CD14-positive monocyte (primary cell): ENCODE measurements at regions not wholly inside any gene's neighbourhood (a gene's known extent, or its start where the extent isn't known, plus 50 kb on each side); places are given as distances from the start of the nearest gene placed in this dataset.

Source experiments
- DNase-seq, 3 donors: peaks; one replicate each; pipeline ENCODE4 v3.0.0-alpha.2; 2011 to 2022
- H2AFZ ChIP-seq: 2 replicates; pipeline ENCODE4 v1.6.0; 2012; ENCODE audit warnings: mild to moderate bottlenecking, low read depth, low read length, inconsistent platforms; ENCODE audit not compliant: insufficient read depth, poor library complexity, severe bottlenecking
- H3K27ac ChIP-seq, 2 donors: 1 replicate in 1 of 2; 2 replicates in 1 of 2; pipeline ENCODE4 v1.5.1; 2012 to 2013; ENCODE audit warnings: low read length in 2 of 2, control low read depth in 1 of 2, inconsistent platforms in 1 of 2, low read depth in 1 of 2, mild to moderate bottlenecking in 1 of 2
- H3K27me3 ChIP-seq, 2 donors: one replicate each; pipeline versions ENCODE4 v1.6.0 to v1.6.1; 2011 to 2013; ENCODE audit warnings: low read length in 2 of 2; ENCODE audit not compliant: control insufficient read depth in 2 of 2, insufficient read depth in 2 of 2
- H3K36me3 ChIP-seq, 2 donors: replicated peaks in 1 of 2; 1 replicate in 1 of 2; 2 replicates in 1 of 2; pipeline versions ENCODE4 v1.5.1 to v1.6.1; 2012 to 2013; ENCODE audit warnings: low read length in 2 of 2, control low read depth in 1 of 2, inconsistent platforms in 1 of 2, mild to moderate bottlenecking in 1 of 2; ENCODE audit not compliant: insufficient read depth in 2 of 2, control insufficient read depth in 1 of 2
- H3K4me1 ChIP-seq, 2 donors: 1 replicate in 1 of 2; 2 replicates in 1 of 2; pipeline versions ENCODE4 v1.5.1 to v1.6.1; 2012 to 2013; ENCODE audit warnings: low read length in 2 of 2, control low read depth in 1 of 2, inconsistent platforms in 1 of 2, mild to moderate bottlenecking in 1 of 2, moderate library complexity in 1 of 2; ENCODE audit not compliant: insufficient read depth in 2 of 2, control insufficient read depth in 1 of 2
- H3K4me2 ChIP-seq: replicated peaks from 2 replicates; pipeline ENCODE3; 2012; ENCODE audit warnings: low read length, moderate library complexity, mild to moderate bottlenecking; ENCODE audit not compliant: poor library complexity, severe bottlenecking; ENCODE audit errors: extremely low read depth
- H3K4me3 ChIP-seq, 3 experiments: fragments of 200-600 bp in 1 of 3; sonication (generic) in 1 of 3; replicated peaks in 1 of 3; 1 replicate in 2 of 3; 2 replicates in 1 of 3; pipeline ENCODE4 v1.5.1; 2011 to 2013; ENCODE audit warnings: low read length in 3 of 3, mild to moderate bottlenecking in 3 of 3, control low read depth in 2 of 3, low read depth in 2 of 3, inconsistent platforms in 1 of 3, moderate library complexity in 1 of 3
- H3K79me2 ChIP-seq: 2 replicates; pipeline ENCODE4 v1.6.0; 2012; ENCODE audit warnings: mild to moderate bottlenecking, control low read depth, inconsistent platforms, low read length, moderate library complexity; ENCODE audit not compliant: insufficient read depth
- H3K9ac ChIP-seq: 2 replicates; pipeline ENCODE4 v1.6.0; 2017; ENCODE audit warnings: low read length, mild to moderate bottlenecking; ENCODE audit not compliant: insufficient read depth, poor library complexity, severe bottlenecking
- H3K9me3 ChIP-seq, 2 donors: replicated peaks in 1 of 2; 1 replicate in 1 of 2; 2 replicates in 1 of 2; pipeline versions ENCODE4 v1.5.1 to v1.6.1; 2012 to 2013; ENCODE audit warnings: low read length in 2 of 2, control low read depth in 1 of 2; ENCODE audit not compliant: control insufficient read depth in 1 of 2, insufficient read depth in 1 of 2
- H4K20me1 ChIP-seq: 2 replicates; pipeline ENCODE4 v1.6.0; 2012; ENCODE audit warnings: mild to moderate bottlenecking, low read length, control low read depth, moderate library complexity; ENCODE audit not compliant: insufficient read depth
- H3K27ac Mint-ChIP-seq, 7 donors: one replicate each; pipeline ENCODE4 v1.8.0; 2020; ENCODE audit warnings: mild to moderate bottlenecking in 7 of 7, mixed read lengths in 7 of 7, moderate library complexity in 6 of 7, inconsistent platforms in 2 of 7
- H3K27me3 Mint-ChIP-seq, 3 donors: one replicate each; pipeline ENCODE4 v1.8.0; 2021 to 2022; ENCODE audit warnings: low read depth in 3 of 3, mild to moderate bottlenecking in 3 of 3, mixed read lengths in 3 of 3, moderate library complexity in 3 of 3, inconsistent platforms in 1 of 3
- H3K36me3 Mint-ChIP-seq, 2 donors: one replicate each; pipeline ENCODE4 v1.8.0; 2020; ENCODE audit warnings: mixed read lengths in 2 of 2, inconsistent platforms in 1 of 2, mild to moderate bottlenecking in 1 of 2
- H3K4me1 Mint-ChIP-seq: one replicate; pipeline ENCODE4 v1.8.0; 2020; ENCODE audit warnings: mild to moderate bottlenecking, mixed read lengths
- H3K4me3 Mint-ChIP-seq, 2 donors: one replicate each; pipeline ENCODE4 v1.8.0; 2020; ENCODE audit warnings: mild to moderate bottlenecking in 2 of 2, mixed read lengths in 2 of 2, moderate library complexity in 1 of 2
- H3K9me3 Mint-ChIP-seq, 7 donors: one replicate each; pipeline ENCODE4 v1.8.0; 2020 to 2022; ENCODE audit warnings: mixed read lengths in 7 of 7, mild to moderate bottlenecking in 6 of 7, moderate library complexity in 6 of 7, inconsistent platforms in 2 of 7
- WGBS: methylation state at CpG from one replicate; pipeline ENCODE4 v1.1.5; 2013; ENCODE audit warnings: missing lambda C conversion rate; ENCODE audit not compliant: insufficient coverage; 5-methylcytosine and 5-hydroxymethylcytosine counted together
- intact Hi-C, 2 donors: fragments of 100-400 bp; cut with micrococcal nuclease; formaldehyde crosslinking; loops; one replicate each; pipeline versions ENCODE4 v1.15.0 to v1.15.1; 2023
- TF ChIP-seq, protein P1 (sequence below): fragments of 200-600 bp; IDR thresholded peaks from one replicate; pipeline ENCODE4 v1.8.0; 2022; ENCODE audit warnings: antibody characterized with exemption, mild to moderate bottlenecking

- intact Hi-C loops = no loop called here
- peaks cover 0 to 7% (median 2%) of the 10 kb centered on the region in 3 donors for H3K27me3 Mint-ChIP-seq
- Histone ChIP-seq H3K36me3 (no peaks in the 10 kb centered on the region), H3K27me3 (no peaks in the 10 kb centered on the region), H3K27ac (no peak overlapping the region), H3K4me3 (no peak overlapping the region), H3K4me1 (no peaks in the 10 kb centered on the region), H4K20me1 (no peaks in the 10 kb centered on the region), H3K4me2 (no peak overlapping the region), H3K9ac (no peak overlapping the region), H2AFZ (no peak overlapping the region), H3K9me3 (peaks cover 7 to 10% of the 10 kb centered on the region in 2 donors), H3K79me2 (no peaks in the 10 kb centered on the region)
- peaks cover 6 to 18% (median 10%) of the 10 kb centered on the region in 7 donors for H3K9me3 Mint-ChIP-seq
- H3K27ac Mint-ChIP-seq = no peak overlapping the region
- H3K4me3 Mint-ChIP-seq = no peak overlapping the region
- TF ChIP-seq, protein P1, sequence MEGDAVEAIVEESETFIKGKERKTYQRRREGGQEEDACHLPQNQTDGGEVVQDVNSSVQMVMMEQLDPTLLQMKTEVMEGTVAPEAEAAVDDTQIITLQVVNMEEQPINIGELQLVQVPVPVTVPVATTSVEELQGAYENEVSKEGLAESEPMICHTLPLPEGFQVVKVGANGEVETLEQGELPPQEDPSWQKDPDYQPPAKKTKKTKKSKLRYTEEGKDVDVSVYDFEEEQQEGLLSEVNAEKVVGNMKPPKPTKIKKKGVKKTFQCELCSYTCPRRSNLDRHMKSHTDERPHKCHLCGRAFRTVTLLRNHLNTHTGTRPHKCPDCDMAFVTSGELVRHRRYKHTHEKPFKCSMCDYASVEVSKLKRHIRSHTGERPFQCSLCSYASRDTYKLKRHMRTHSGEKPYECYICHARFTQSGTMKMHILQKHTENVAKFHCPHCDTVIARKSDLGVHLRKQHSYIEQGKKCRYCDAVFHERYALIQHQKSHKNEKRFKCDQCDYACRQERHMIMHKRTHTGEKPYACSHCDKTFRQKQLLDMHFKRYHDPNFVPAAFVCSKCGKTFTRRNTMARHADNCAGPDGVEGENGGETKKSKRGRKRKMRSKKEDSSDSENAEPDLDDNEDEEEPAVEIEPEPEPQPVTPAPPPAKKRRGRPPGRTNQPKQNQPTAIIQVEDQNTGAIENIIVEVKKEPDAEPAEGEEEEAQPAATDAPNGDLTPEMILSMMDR = no peak
- no peak for DNase-seq
- WGBS = no CpG with 5 or more reads among the region's 1 CpG
- H3K36me3 Mint-ChIP-seq = no peaks in the 10 kb centered on the region
- no peaks in the 10 kb centered on the region for H3K4me1 Mint-ChIP-seq
Observed at GRCh38 chr22:48233586-48233985, 1471.1 kb downstream of the TBC1D22A start.

DNA sequence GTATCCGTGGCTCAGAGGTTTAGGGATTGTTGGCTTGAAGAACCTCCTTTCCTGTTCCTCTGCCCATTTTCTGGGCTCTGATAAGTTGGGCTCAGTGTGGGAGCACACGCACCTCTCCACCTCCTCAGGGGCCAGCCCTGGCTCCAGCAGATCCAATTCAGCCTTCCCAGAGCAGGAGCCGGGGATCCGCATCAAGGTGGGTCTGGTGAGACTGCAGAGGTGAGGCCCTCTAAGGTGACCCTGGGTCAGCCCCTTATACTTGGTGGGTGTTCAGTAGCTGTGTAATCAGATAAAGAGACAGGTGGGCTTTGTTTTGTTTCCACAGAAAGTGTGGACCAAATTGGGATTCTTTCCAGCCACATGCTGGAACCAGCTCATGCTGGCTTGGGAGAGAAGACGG is 1466.0 kb downstream of the TBC1D22A start:
- no peak overlapping the region for H3K4me3 ChIP-seq
- no peaks in the 10 kb centered on the region for H3K36me3 ChIP-seq
- no peaks in the 10 kb centered on the region for H3K79me2 ChIP-seq
- Mint-ChIP-seq H3K36me3 (no peaks in the 10 kb centered on the region), H3K27me3 (peaks cover 0 to 6% (median 5%) of the 10 kb centered on the region in 3 donors), H3K4me3 (no peak overlapping the region), H3K9me3 (peaks cover 4 to 15% (median 10%) of the 10 kb centered on the region in 7 donors), H3K4me1 (no peaks in the 10 kb centered on the region), H3K27ac (no peak overlapping the region)
- no peak overlapping the region for H2AFZ ChIP-seq
- H4K20me1 ChIP-seq = no peaks in the 10 kb centered on the region
- no peak overlapping the region for H3K9ac ChIP-seq
- no peaks in the 10 kb centered on the region for H3K4me1 ChIP-seq
- intact Hi-C loops = no loop called here
- no peak overlapping the region for H3K27ac ChIP-seq
- H3K4me2 ChIP-seq = no peak overlapping the region
- H3K27me3 ChIP-seq = no peaks in the 10 kb centered on the region
- TF ChIP-seq, protein P1 = no peak
- no peak for DNase-seq
- 100% methylated on average over 2 of the region's 5 CpGs for WGBS
- H3K9me3 ChIP-seq = peaks cover 4% of the 10 kb centered on the region in 2 donors
